ENCODE measurements at regions not wholly inside any gene's neighbourhood (a gene's known extent, or its start where the extent isn't known, plus 50 kb on each side); places are given as distances from the start of the nearest gene placed in this dataset.

DNA sequence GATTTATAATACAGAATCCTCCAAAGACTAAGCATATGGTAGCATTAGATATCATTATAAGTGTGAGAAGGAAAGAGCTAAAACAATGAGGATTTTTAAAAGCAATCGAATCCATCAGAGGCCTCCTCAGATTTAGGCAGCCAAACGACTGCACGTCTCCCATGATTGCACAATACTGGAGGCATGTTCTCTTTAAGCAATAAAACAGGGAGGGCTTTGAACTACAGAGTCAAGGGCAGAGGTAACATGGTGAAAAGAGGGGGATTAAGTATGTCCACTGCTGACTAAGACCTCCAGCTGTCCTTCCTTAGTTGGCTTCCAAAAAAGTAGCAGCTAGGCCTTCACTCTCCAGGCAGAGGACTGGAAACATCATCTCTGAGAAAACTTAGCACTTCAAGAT, 298.7 kb upstream of the RGMB start:
- Histone ChIP-seq H3K27ac (replicated peaks) (no peak overlapping the region), H3K4me3 (no peak overlapping the region), H3K9me3 (replicated peaks) (no peaks in the 10 kb centered on the region), H3K27me3 (ENCODE audit: low read depth) (no peaks in the 10 kb centered on the region), H3K4me1 (no peaks in the 10 kb centered on the region), H3K36me3 (no peaks in the 10 kb centered on the region)
- TF ChIP-seq, protein P1, sequence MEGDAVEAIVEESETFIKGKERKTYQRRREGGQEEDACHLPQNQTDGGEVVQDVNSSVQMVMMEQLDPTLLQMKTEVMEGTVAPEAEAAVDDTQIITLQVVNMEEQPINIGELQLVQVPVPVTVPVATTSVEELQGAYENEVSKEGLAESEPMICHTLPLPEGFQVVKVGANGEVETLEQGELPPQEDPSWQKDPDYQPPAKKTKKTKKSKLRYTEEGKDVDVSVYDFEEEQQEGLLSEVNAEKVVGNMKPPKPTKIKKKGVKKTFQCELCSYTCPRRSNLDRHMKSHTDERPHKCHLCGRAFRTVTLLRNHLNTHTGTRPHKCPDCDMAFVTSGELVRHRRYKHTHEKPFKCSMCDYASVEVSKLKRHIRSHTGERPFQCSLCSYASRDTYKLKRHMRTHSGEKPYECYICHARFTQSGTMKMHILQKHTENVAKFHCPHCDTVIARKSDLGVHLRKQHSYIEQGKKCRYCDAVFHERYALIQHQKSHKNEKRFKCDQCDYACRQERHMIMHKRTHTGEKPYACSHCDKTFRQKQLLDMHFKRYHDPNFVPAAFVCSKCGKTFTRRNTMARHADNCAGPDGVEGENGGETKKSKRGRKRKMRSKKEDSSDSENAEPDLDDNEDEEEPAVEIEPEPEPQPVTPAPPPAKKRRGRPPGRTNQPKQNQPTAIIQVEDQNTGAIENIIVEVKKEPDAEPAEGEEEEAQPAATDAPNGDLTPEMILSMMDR (IDR thresholded peaks at IDR 0.05; ENCODE audit: borderline replicate concordance), result no peak
- intact Hi-C loops (cut with micrococcal nuclease), result no loop called here
- no peak for DNase-seq

DNA sequence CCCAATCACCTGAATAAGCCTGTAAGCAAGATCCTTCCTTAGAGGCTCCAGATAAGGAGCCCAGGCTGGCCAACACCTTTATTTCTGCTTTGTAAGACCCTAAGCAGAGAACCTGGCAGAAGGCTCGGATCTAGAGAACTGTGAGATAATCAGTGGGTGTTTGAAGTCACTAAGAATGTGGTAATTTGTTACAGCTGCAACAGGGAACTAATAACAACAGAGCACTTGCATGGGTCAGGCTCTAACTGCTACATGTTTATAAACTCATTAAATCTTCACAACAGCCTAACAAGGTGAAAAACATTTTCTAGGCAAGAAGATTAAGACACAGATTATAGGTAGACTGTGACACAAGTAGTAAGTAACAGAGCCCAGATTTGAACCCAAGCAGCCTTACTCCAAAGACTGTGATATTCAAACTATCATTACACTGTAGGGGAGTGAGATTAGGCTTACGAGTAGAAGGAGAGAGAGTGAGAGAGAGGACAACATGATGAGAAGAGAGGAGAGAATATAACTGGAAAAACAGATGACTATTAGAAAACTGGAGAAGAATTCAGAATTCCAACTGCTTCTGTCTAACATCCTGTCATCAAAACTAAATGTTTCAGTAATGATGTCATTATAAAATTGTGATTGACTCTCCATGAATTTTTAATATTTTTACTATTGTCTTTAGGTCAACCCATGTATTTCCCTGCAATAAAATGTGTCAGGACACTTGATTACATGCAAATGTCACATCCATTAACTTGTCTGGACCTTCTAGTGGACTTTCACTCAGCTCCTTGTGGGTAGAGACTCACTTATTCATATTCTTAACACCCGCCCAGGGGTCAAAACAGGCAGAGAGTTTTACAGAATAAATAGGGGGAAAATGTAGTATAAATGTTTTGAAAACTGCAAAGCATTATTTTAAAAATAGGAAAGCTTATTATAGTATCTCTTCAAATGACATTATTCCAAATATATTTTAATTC, 290.9 kb upstream of the RGMB start:
- H3K9me3 ChIP-seq (replicated peaks), result no peaks in the 10 kb centered on the region

DNA sequence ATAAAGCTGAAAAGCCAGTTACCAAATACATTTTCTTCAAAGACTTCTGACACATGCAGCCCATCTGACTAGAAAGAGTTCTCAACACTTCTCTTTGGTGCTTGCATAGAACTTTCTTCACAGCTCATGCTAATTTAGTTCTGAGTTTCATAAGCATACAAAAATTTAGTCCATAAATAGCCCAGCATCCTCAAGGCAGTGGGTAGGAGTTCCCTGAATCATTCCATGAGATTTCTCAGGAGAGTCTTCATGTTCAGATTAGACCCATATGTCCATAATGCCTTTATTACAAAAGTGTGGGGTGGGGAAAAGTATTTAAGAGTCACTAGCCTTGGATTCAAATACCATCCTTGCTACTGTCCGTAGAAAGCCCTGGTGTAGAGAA, 290.2 kb upstream of the RGMB start:
- intact Hi-C loops (cut with micrococcal nuclease), result no loop called here

More for the DNA sequence above, 290.9 kb upstream of the RGMB start:
- H3K4me3 ChIP-seq, result no peak overlapping the region
- no peak overlapping the region for H3K27ac ChIP-seq (replicated peaks)
- TF ChIP-seq, protein P1 (IDR thresholded peaks at IDR 0.05; ENCODE audit: borderline replicate concordance), result no peak
- intact Hi-C loops (cut with micrococcal nuclease), result no loop called here
- no peaks in the 10 kb centered on the region for H3K4me1 ChIP-seq
- H3K27me3 ChIP-seq (ENCODE audit: low read depth), result peaks cover 4% of the 10 kb centered on the region
- no peaks in the 10 kb centered on the region for H3K36me3 ChIP-seq
- DNase-seq, result no peak

DNA sequence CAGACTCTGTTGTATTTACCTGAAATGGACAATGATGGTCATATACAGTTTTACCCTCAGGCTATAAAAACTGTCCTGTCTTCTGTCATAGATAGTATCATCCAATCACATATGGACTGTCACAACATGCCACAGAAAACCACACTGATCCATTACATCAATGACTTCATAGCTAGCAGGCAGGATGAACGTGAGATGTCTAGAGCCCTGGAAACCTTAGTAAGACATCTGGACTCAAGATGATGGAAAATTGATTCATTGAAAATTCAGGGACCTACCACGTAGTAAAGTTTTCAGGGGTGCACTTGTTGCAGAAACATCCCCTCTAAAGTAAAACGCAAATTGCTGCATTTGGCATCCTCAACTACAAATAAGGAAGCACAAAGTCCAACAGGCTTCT, 284.4 kb upstream of the RGMB start:
- no peaks in the 10 kb centered on the region for H3K36me3 ChIP-seq
- H3K27ac ChIP-seq (replicated peaks), result no peak overlapping the region
- H3K27me3 ChIP-seq (ENCODE audit: low read depth), result no peaks in the 10 kb centered on the region
- H3K9me3 ChIP-seq (replicated peaks), result peaks cover 10% of the 10 kb centered on the region
- H3K4me3 ChIP-seq, result no peak overlapping the region
- intact Hi-C loops (cut with micrococcal nuclease), result no loop called here
- no peaks in the 10 kb centered on the region for H3K4me1 ChIP-seq
- DNase-seq, result no peak
- TF ChIP-seq, protein P1 (IDR thresholded peaks at IDR 0.05; ENCODE audit: borderline replicate concordance), result no peak

More for the DNA sequence above, 290.2 kb upstream of the RGMB start:
- Histone ChIP-seq H3K36me3 (no peaks in the 10 kb centered on the region), H3K27me3 (ENCODE audit: low read depth) (peaks cover 4% of the 10 kb centered on the region), H3K9me3 (replicated peaks) (no peaks in the 10 kb centered on the region), H3K4me3 (no peak overlapping the region), H3K4me1 (no peaks in the 10 kb centered on the region), H3K27ac (replicated peaks) (no peak overlapping the region)
- TF ChIP-seq, protein P1 (IDR thresholded peaks at IDR 0.05; ENCODE audit: borderline replicate concordance), result no peak
- no peak for DNase-seq

DNA sequence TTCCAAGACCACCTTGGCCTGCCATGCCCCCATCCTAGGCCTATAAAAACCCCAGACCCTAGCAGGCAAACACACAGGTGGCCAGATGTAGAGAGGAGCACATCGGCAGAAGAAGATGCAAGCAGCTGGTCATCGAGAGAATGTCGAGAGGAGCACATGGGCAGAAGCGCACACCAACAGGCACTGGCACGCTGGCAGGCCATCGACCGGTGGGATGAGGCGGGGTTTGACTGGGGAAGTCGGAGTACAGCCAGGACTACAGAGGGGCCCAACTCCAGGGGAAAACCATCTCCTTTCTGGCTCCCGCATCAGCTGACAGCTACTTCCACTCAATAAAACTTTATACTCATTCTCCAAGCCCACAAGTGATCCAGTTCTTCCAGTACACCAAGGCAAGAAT, 283.1 kb upstream of the RGMB start:
- TF ChIP-seq, protein P1 (IDR thresholded peaks at IDR 0.05; ENCODE audit: borderline replicate concordance), result no peak
- no peaks in the 10 kb centered on the region for H3K27me3 ChIP-seq (ENCODE audit: low read depth)
- intact Hi-C loops (cut with micrococcal nuclease), result no loop called here
- H3K9me3 ChIP-seq (replicated peaks), result peaks cover 18% of the 10 kb centered on the region
- DNase-seq, result no peak
- H3K4me3 ChIP-seq, result no peak overlapping the region
- no peaks in the 10 kb centered on the region for H3K4me1 ChIP-seq
- no peaks in the 10 kb centered on the region for H3K36me3 ChIP-seq
- no peak overlapping the region for H3K27ac ChIP-seq (replicated peaks)
